Testis (tissue), 2 donors: ENCODE measurements at regions not wholly inside any gene's neighbourhood (a gene's known extent, or its start where the extent isn't known, plus 50 kb on each side); places are given as distances from the start of the nearest gene placed in this dataset.

Experiments
- POLR2A ChIP-seq: fragments of 450-650 bp; IDR thresholded peaks from one replicate; pipeline ENCODE4 v1.6.1; 2017; ENCODE audit warnings: antibody characterized with exemption, mild to moderate bottlenecking, moderate library complexity
- TF ChIP-seq, protein P1 (sequence below), 3 experiments: fragments of 450-650 bp in 2 of 3; fragments of 200-600 bp in 1 of 3; sonication (generic) in 1 of 3; IDR thresholded peaks; one replicate each; pipeline ENCODE4 v1.5.1; 2016 to 2019; ENCODE audit warnings: antibody characterized with exemption in 3 of 3, mild to moderate bottlenecking in 2 of 3, moderate library complexity in 1 of 3

DNA sequence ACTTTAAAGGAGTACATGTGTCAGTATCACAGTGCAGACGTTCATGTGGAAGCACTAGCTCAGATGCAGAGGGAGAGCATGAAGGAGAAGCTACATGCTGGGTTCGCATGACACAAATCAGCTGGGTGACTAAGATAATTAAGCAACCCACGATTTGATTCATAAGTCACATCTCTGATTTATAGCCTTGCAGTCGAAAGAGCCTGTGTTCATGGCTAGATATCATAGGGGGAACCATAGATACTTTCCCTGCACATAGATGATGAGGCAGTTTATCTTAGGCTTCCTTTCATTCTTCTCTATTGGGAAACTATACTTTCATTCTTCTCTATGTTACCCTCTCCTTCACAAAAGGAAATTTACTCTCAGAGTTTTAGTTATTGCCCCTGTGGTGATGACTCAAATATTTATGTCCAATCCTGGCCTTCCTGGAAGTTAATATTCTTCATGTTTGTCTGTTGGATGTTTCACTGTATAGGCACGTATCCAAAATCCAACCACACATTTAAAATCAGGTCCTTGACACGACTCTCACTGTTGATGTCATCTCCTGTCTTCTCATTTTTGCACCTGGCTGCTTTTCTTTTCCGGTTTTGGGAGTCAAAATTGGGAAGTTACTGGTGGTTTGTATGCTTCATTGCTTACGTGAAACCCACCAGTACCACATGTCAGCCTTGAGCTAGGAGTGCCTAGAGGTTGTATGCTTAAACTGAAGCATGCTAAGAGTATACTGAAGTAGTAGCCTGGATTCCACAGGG, 56.3 kb upstream of the SLC5A12 start:
- TF ChIP-seq, protein P1, sequence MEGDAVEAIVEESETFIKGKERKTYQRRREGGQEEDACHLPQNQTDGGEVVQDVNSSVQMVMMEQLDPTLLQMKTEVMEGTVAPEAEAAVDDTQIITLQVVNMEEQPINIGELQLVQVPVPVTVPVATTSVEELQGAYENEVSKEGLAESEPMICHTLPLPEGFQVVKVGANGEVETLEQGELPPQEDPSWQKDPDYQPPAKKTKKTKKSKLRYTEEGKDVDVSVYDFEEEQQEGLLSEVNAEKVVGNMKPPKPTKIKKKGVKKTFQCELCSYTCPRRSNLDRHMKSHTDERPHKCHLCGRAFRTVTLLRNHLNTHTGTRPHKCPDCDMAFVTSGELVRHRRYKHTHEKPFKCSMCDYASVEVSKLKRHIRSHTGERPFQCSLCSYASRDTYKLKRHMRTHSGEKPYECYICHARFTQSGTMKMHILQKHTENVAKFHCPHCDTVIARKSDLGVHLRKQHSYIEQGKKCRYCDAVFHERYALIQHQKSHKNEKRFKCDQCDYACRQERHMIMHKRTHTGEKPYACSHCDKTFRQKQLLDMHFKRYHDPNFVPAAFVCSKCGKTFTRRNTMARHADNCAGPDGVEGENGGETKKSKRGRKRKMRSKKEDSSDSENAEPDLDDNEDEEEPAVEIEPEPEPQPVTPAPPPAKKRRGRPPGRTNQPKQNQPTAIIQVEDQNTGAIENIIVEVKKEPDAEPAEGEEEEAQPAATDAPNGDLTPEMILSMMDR (IDR thresholded peaks at IDR 0.05), result no peak
- no peak for TF ChIP-seq POLR2A
